Lung microvascular endothelial cell (primary cell): ENCODE measurements at regions not wholly inside any gene's neighbourhood (a gene's known extent, or its start where the extent isn't known, plus 50 kb on each side); places are given as distances from the start of the nearest gene placed in this dataset.

Experiments used
- DNase-seq, 2 donors: peaks; one replicate each; pipeline versions ENCODE4 v3.0.0 to v3.0.0-alpha.2; 2010; ENCODE audit warnings: low read depth in 2 of 2

DNA sequence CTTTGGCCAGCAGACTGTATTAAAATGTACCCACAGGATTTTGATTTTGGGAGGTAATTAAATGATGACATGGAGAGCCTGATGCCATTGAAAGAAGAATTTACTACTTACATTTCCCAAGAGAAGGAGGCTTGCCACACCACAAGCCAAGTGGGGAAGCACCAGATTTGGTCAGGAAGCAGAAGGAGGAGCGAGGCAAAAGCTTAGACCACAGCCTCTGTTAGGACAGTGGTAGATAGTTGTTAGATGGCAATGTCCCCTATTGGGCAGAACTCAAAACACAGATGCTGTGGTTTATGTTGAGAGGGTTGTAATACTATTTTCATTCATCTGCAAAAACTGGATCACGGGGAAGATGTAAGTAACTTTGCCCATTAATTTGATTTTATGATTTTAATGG lies 709.4 kb downstream of the VRK1 start:
- no peak for DNase-seq

DNA sequence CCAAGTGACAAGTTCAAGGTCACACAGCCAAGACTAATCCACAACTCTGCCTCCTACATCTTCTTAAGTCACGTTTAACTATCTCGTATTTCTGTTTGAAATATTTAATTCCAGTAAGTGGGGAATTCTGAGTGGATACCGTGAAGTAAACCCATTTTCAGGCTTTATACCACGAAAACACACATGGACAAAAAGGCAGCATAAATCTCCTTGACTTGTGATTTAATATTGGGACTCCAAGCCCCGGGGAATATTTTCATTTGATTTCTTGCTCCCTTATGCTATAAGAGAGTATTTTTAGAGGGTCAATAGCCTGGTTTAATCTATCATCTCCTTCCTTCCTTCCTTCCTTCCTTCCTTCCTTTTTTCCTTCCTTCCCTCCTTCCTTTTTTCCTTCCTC lies 716.7 kb downstream of the VRK1 start:
- DNase-seq, result no peak

DNA sequence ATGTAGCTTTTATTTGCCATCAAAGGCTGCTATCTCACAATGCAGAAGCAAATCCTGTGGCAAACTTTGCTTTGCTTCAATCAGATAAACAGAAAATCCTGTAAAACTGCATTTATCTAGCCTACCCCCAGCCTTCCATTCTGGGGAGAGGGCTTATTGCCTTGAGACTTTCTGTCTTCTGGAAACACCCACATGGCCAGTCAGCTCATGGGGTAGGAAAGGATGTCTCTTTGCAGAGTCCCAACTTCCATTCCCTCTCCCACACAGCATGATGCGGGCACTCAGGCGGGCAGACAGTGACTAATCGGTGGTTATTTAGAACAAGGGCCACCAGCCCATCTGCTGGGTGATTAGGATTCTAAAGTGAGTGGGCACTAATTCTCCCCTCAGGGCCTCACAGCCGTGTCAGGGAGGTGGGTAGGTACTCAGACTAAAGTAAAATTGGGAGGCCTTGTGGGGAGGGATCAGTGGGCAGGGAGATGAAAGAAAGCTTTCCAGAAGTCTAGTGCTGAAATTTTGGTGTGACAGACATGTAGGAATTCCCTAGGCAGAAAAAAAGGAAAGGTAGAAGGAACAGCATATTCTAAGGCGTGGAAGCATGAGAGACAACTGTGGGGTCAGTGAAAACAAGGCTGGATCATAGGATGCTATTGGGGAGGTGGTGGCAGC lies 720.5 kb downstream of the VRK1 start:
- DNase-seq, result no peak

DNA sequence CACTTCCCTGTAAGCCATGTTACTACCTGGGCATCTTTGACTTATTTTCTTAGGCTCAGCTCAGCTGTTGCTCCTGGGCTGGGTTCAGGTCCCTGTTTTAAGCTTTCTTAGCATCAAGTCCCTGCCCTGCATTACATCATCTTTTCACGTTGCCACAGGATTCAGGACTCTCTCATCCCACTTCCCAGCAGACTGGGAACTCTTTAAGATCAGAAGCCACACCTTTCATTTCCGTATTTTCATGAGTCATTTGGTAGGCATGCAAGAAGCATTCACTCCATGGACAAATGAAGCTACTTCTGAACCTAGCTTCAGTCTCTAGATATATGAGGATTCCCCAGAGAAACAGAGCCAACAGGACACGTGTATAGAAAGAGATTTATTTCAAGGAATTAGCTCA lies 726.8 kb downstream of the VRK1 start:
- no peak for DNase-seq

DNA sequence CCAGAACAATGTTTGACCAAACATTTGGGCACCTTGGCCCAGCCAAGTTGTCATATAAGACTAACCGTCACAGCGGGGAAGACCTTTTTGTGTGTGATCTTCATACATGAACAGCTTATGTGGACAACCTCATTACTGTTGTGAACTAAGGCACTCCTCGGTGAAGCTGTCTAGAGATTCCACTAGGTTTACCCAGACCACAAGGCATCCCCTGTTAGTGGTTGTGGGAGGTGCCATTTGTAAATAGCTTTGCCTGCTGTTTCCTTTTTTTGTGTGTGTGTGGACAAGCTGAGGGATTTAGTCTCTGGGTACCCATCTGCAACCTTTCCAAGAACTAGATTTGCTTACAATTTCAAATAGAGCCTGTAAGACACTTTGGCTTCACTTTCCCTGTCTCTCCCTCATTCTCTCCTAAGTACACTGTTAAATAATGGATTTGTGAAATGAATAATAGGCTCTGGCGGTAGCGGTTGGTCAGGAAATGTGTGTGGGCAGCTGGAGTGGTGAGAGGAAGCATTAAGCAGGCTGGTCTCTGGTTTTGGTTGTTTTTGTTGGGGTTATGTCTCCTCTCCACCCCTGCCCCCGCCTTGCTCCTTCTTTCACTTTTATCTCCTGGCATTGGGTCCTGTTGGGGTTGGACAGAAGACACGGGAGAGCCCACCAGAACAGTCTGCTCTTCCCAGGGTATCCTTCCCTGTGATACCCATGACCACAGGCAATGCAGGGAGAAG lies 727.6 kb downstream of the VRK1 start:
- no peak for DNase-seq

DNA sequence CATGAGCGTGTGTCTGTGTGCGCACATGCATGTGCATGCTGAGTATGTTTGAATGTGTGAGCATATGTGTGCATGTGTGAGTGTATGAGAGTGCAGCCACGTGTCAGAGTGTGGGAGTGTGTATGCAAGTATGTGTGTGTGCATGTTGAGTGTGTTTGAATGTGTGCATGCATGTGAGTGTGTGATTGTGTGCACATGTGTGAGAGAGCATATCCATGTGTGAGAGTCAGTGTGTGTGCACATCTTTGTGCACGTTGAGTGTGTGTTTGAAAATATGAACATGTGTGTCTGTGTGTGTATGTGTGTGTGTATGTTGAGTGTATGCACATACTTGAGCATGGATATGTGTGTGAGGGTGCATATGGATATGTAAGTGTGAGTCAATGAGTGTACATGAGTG lies 730.8 kb downstream of the VRK1 start:
- DNase-seq, result no peak

DNA sequence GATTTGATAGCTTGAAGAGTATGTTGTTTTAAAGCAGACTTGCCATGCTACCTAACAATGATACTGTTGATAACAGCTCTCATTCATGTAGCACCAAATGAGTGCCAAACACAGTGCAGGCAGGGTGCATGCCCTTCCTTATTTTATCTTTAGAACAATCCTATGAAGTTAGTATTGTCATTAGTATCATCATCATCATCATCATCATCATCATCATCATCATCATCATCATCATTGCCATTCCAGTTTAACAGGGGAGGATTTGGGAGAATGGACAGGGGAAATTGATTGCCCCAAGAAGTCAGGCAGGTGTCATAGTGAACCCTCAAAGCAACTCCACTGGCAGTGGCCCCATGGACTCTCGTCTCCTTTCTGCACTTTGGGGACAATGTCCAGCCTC lies 734.9 kb downstream of the VRK1 start:
- DNase-seq, result no peak

DNA sequence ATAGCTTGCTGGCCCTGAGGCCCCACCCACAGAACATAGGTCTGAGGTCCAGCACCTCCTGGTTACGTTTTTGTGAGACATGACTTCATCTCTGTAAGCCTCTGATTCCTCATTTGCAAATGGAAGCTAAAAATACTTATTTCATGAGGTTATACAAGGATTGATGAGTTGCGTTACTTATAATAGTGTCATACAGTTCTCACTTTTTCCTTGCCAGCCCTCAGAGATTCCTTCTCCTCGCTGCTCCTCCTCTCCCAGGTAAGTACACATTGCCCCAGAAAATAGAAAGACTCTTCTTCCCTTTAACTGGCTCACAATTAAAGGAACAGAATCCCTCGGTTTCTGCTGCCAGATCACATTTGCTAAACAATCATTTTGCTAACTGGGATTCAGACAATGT lies 739.2 kb downstream of the VRK1 start:
- DNase-seq, result no peak

DNA sequence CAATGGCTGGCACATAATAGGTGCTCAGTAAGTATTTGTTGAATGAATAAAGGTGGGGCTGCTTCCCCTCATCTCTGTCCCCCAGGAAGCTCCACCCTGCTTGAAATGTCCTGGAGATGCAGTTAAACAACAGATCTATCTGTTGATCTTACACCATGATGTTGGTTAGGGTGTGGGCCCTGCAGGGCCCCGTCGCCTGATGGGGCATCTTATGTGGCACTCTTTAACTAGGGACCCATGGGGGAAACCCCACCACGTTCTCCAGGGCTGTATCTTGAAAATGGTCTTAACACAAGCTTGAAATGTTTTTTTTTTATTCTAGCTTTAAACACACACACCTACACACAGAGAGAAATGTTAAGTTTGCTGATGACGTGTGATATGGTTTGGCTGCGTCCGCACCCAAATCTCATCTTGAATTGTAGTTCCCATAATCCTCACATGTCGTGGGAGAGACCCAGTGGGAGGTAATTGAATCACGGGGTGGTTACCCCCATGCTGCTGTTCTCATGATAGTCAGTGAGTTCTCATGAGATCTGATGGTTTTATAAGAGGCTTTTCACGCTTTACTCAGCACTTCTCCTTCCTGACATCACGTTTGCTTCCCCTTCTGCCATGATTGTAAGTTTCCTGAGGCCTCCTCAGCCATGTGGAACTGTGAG lies 741.7 kb downstream of the VRK1 start:
- DNase-seq, result no peak

DNA sequence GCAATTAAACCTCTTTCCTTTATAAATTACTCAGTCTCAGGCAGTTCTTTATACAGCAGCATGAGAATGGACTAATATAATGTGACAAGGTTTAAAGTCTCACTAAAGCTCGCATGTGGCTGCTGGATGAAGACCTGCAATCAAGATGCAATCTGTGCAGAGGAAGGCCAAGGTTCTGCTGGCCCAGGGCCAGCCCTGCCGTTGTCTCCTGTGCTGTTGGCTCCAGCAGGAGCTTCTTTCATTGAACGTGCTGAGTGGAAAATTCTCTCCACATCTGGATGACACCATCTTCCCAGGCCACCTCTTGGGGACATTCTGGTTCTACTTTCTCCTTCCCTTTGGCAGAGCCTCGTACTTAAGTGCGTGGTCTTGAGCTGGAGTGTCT lies 742.2 kb downstream of the VRK1 start:
- DNase-seq, result no peak

DNA sequence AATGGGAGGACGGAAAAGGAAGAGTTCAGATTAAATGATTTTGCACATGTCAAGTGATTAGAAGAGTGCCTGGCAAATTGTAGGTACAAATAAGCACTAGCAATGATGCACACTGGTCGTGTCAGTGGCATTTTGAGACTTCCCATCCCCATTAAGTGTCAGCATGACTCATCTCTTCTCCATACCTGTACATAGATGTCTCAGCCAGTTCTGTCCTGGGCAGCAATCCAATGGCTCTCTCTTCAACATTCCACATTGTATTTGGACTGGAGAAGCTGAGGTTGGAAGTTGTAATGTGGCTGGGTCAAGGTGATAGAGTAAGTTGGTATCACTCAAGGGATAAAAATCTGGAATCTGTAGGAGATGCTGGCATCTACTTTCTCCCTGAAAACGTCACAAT lies 742.7 kb downstream of the VRK1 start:
- no peak for DNase-seq

DNA sequence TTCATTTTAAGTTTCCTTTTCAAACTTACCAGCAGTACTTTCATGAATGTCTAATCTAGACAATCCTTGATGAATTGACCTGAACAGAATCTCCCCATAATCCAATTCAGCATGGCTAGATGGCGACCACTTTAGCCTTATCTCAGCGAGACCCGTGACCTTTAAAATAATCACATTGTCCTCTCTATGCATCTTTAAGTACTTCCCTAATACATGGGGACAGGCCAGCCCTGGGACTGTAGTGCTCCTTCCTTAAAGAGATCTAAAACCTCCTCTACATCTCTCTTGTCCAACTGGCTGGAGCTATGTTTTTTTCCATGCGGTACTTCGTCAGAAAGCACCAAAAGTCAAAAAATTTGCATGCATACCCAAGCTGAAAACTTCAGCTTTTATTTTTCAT lies 746.0 kb downstream of the VRK1 start:
- no peak for DNase-seq

DNA sequence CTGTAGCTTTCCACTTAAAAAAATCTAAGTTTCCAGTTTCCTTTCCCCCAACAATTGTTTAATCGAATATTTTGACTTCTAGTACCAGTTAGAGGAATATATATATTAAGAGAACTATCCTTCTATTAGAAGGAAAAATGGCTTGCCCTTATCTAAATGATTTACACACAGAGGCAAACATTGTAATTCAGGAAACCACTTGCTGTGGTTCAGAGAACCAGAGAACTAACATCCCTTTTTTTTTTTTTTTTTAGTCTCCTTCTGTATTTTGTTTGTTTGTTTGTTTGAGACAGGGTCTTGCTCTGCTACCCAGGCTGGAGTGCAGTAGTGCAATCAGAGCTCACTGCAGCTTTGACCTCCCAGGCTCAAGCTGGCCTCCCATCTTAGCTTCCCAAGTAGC lies 746.6 kb downstream of the VRK1 start:
- no peak for DNase-seq

DNA sequence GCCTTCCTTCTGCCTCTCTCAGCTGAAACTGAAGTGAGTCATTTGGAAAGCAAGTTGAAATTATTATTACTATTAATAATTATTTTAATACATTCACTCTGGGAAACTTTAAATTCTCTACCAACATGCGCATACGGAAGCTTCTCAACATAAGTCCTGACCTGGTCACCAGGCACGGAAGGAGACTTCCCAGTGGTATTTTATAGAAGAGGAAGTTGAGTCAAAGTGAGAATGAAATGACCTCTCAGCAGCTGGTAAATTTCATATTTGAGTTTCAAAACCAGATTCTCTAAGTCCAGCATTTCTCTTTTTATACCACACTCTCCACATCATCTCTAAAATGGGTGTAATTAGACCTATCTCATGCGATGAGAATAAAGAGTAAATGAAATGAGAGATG lies 747.4 kb downstream of the VRK1 start:
- no peak for DNase-seq

DNA sequence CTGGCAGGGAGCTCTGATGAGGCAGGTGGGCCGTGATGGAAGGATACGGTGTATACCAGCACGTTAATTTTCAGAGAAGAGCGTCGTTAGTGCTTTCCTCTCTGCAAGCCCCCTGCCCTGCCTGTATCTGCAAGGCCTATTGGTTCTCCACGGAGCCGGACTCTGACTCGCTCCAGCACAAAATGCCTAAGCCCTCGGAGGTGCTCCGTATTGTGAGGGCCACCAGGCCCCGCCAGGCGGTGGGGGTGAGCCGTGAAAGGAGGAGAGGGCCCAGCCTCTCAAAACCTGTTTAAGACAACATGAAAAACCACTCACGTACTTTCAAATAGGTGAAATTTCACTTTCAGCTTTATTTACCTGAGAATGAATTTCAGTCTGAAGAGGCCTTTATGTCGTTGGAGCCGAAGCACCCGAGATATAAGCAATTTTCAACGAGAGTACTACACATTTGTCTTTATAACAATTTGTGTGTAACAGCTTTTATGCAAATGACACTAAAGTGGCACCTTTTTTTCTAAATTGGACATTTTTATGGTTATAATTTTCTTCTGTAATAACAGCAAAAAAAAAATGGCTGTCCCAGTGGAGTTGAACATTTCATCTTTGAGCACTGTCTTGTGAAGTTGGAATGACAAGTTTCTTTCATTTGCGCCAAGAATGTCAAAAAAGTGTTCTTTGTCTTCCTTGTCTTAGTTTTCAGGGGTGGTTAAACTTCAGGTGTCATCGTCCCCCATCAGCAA lies 749.5 kb downstream of the VRK1 start:
- no peak for DNase-seq

DNA sequence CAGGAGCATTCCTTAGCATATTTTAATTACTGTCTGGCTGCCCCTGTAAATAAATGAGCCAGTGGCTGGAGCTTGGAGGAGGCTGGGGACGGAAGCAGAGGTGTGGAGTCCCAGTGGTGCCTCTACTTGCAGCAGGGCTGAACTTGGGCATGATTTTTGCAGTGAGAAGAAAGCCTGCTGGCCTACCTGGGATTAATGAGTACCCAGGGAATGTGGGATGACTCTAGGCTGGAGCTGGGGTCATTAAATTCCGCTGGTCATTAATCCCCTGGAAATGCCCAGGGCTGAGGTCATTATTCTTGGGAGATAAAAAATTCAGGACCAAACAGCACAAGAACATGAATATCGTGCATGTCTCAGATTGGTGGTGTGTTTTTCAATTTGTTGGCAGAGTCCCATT lies 753.3 kb downstream of the VRK1 start:
- no peak for DNase-seq

DNA sequence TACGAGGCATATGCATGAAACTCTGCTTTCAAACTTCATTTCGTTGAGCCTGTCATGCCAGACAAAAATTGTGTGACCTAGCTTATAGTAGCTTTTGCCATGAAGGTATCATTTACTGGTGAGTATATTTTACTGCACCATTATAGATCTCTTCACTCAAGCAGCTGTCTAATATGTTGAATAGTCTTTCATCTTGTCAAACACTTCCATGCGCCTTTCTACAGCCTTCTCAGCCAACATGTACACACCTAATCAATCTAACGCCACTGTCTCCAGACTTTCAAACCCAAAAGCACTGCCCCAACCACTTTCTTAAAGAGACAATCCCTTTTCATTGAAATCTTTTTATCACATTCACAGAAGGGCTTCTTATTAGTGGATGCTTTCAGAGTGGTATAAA lies 757.4 kb downstream of the VRK1 start:
- DNase-seq, result no peak

DNA sequence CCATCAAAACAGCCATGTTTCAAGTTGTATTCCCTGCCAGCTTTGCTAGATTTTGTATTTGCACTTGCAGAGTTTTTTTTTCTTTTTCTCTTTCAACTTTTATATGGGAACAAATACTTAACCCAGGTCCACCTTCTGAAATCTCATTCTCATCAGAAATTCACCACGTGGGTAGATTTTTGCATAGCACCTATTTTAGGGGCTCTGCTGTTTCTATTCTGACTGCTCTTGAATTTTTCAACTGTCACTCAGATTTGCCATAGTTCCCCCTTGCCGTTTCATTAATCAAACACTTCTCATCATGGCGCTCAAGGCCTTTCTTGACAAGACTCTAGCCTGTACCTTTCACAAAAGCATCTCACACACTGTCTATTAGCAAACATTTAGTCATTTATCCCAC lies 767.2 kb downstream of the VRK1 start:
- DNase-seq, result no peak

DNA sequence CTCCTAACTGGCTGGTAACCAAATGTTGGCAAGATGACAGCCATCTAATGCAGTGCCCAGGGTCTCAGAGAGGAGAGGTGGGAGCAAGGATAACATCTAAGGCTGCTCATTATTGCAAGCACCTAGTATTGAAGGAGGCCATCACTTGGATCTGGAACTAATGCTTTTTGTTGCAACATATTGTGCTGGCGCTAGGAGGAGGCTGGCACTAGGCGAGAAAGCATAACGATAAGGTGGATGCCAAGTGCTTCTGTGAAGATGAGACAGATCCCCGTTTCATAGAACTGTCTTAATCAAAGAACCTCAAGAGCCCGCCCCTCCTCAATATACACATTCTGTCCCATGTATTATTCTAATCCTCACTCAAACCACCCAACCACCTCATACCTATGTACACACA lies 774.0 kb downstream of the VRK1 start:
- DNase-seq, result no peak

DNA sequence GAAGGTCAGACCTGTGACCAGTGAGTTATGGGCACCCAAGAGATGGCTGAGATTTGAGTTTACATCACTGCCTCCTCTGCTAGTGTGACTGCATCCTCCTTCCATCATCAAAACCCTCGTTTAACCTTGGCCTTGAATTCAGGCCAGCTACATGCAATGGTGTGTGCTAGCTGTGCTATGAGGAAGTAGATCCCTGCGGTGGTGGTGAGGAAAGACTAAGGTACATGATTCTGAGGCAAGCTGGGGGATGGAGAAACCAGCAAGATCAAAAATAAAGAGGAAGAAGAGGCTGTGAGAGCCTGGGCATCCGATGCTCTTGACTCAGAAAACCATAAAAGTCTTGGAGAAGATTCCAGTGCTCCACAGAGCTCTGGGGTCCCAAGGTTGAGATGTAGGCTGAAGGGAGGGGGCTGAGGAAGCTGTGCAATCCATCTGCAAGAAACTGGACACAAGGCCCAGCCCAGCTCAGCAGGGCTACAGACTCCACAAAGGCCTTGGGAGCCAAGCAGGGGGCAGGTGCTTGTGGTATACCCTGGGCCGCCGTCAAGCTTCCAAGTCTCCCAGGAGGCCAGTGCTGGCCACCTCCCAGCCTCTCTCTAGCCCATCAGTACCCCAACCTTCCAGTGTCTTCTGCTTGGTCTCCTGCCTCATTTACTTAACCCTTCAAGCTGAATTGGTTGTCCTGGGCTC lies 774.8 kb downstream of the VRK1 start:
- DNase-seq, result no peak

DNA sequence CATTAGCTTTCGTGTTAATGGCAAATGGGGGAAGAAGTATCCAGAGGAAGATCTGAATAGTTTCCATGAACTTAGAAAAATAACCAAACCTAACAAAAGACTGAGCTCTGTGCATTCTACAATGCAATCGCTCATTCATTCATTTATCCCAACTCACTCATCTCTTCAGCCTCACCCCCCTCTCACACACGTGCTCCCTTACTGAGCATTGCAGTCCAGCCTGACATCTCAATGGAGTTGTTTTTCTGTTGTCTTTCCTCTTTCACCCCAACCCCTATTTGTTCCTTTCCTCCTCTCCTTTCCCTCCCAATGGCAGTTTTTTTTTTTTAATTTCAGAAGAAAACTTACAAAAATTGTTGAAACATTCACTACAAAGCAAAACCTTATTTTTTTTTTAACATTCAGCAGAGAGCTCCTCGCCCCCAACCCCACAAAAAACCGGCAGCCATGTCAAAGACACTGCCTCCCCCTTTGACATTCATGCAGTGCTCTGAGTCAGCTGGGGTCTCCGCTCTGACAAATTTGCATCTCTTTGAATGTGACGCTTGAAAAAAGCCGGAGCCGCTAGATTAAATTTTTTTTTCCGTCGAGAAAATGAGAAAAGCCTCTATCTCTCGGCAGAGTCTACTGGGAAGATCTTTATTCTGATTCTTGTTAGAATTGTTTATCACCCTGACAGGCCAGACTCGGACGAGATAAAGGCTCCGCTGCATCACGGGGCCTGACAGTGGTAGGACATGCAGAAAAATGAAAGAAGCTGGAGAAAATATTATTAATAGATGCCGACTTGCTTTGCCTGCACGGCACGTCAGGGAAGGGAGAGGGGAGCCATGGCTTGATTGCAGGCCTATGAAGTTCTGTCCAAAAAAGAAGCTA lies 775.6 kb downstream of the VRK1 start:
- no peak for DNase-seq
